Caco-2 (cell line): ENCODE measurements at regions not wholly inside any gene's neighbourhood (a gene's known extent, or its start where the extent isn't known, plus 50 kb on each side); places are given as distances from the start of the nearest gene placed in this dataset.

ENCODE experiments used
- BruUV-seq: library from RNA; stranded (reverse); fragments of 400-500 nt; replicated peaks from 2 replicates; lab custom pipeline; 2021; lab: Mats Ljungman, UMichigan
- CTCF ChIA-PET: fragments of 300-600 bp; sonication (Branson Sonifier 250); formaldehyde crosslinking; loops from one replicate; lab custom pipeline; 2022; ENCODE audit warnings: antibody characterized with exemption; lab: Charles Lee
- POLR2A ChIA-PET: fragments of 300-600 bp; sonication (Branson Sonifier 250); formaldehyde crosslinking; loops from one replicate; lab custom pipeline; 2022; ENCODE audit warnings: antibody characterized with exemption; lab: Charles Lee
- DNase-seq, 2 experiments: peaks; one replicate each; pipeline versions ENCODE4 v3.0.0 to v3.0.0-alpha.2; 2020 to 2022
- H3K27me3 ChIP-seq: replicated peaks from 2 replicates; pipeline ENCODE4 v1.6.0; 2011; ENCODE audit warnings: low read length; ENCODE audit not compliant: control insufficient read depth, insufficient read depth
- H3K36me3 ChIP-seq: 2 replicates; pipeline ENCODE4 v1.5.1; 2011; ENCODE audit warnings: low read length; ENCODE audit not compliant: control insufficient read depth, insufficient read depth
- H3K4me1 ChIP-seq: fragments of 250-450 bp; sonication (Bioruptor Pico); 2 replicates; pipeline ENCODE4 v1.5.1; 2020; ENCODE audit warnings: mild to moderate bottlenecking
- H3K4me3 ChIP-seq: 2 replicates; pipeline ENCODE4 v1.5.1; 2011; ENCODE audit warnings: low read depth, mild to moderate bottlenecking, control low read depth, low read length
- H3K9me3 ChIP-seq: fragments of 250-450 bp; sonication (Bioruptor Pico); 2 replicates; pipeline ENCODE4 v1.5.1; 2020; ENCODE audit warnings: mild to moderate bottlenecking, moderate library complexity
- H3K27ac Mint-ChIP-seq: one replicate; pipeline ENCODE4 v1.8.0; 2022; ENCODE audit warnings: mixed read lengths; ENCODE audit not compliant: unreplicated experiment
- H3K27me3 Mint-ChIP-seq: one replicate; pipeline ENCODE4 v1.8.0; 2022; ENCODE audit warnings: mixed read lengths; ENCODE audit not compliant: insufficient read depth, unreplicated experiment
- H3K36me3 Mint-ChIP-seq: one replicate; pipeline ENCODE4 v1.8.0; 2022; ENCODE audit warnings: mild to moderate bottlenecking, mixed read lengths; ENCODE audit not compliant: insufficient read depth, unreplicated experiment
- H3K4me1 Mint-ChIP-seq: one replicate; pipeline ENCODE4 v1.8.0; 2022; ENCODE audit warnings: low read depth, mixed read lengths; ENCODE audit not compliant: unreplicated experiment
- H3K4me3 Mint-ChIP-seq: one replicate; pipeline ENCODE4 v1.8.0; 2022; ENCODE audit warnings: mild to moderate bottlenecking, moderate library complexity, mixed read lengths; ENCODE audit not compliant: unreplicated experiment
- H3K9me3 Mint-ChIP-seq: one replicate; pipeline ENCODE4 v1.8.0; 2022; ENCODE audit warnings: mixed read lengths; ENCODE audit not compliant: unreplicated experiment
- CTCF ChIP-seq, 2 experiments: fragments of 200-600 bp in 1 of 2; IDR thresholded peaks; 1 replicate in 1 of 2; 2 replicates in 1 of 2; pipeline versions ENCODE4 v1.5.1 to v1.8.0; 2011 to 2022; ENCODE audit warnings: antibody characterized with exemption in 1 of 2, control low read depth in 1 of 2, inconsistent platforms in 1 of 2, low read depth in 1 of 2, low read length in 1 of 2, mild to moderate bottlenecking in 1 of 2, moderate library complexity in 1 of 2; ENCODE audit not compliant: insufficient read depth in 1 of 2, severe bottlenecking in 1 of 2, unreplicated experiment in 1 of 2
- intact Hi-C: fragments of 100-400 bp; cut with micrococcal nuclease; formaldehyde crosslinking; loops from one replicate; pipeline ENCODE4 v1.10.0; 2022; ENCODE audit not compliant: unreplicated experiment

- no peaks in the 10 kb centered on the region for H3K27me3 Mint-ChIP-seq
- no TSS peak for BruUV-seq
- H3K4me3 Mint-ChIP-seq = no peak overlapping the region
- H3K4me1 Mint-ChIP-seq = no peaks in the 10 kb centered on the region
- ChIA-PET CTCF (no interaction called here), POLR2A (no interaction called here)
- H3K27ac Mint-ChIP-seq = no peak overlapping the region
- H3K36me3 Mint-ChIP-seq = peaks cover 25% of the 10 kb centered on the region
- intact Hi-C loops = no loop called here
- H3K9me3 Mint-ChIP-seq = no peaks in the 10 kb centered on the region
- no peak overlapping the region for H3K4me3 ChIP-seq
- TF ChIP-seq CTCF (IDR thresholded peaks at IDR 0.05; ENCODE audit: insufficient read depth in 1 of 2, low read depth in 1 of 2, low read length in 1 of 2, severe bottlenecking in 1 of 2, unreplicated experiment in 1 of 2) = no peak
- H3K36me3 ChIP-seq = no peaks in the 10 kb centered on the region
- no peak for DNase-seq
- H3K9me3 ChIP-seq = no peaks in the 10 kb centered on the region
- peaks cover 4% of the 10 kb centered on the region; the same call in 1 of the 2 replicates for H3K4me1 ChIP-seq
- H3K27me3 ChIP-seq = no peaks in the 10 kb centered on the region
Measured at GRCh38 chrX:7240929-7241328, 93.0 kb upstream of the PUDP start.

- Mint-ChIP-seq H3K36me3 (peaks cover 25% of the 10 kb centered on the region), H3K4me1 (peaks cover 9% of the 10 kb centered on the region), H3K9me3 (no peaks in the 10 kb centered on the region), H3K27me3 (no peaks in the 10 kb centered on the region), H3K27ac (no peak overlapping the region), H3K4me3 (no peak overlapping the region)
- peaks cover 4% of the 10 kb centered on the region; the same call in 1 of the 2 replicates for H3K4me1 ChIP-seq
- no peak overlapping the region for H3K4me3 ChIP-seq
- TF ChIP-seq CTCF (IDR thresholded peaks at IDR 0.05; ENCODE audit: insufficient read depth in 1 of 2, low read depth in 1 of 2, low read length in 1 of 2, severe bottlenecking in 1 of 2, unreplicated experiment in 1 of 2) = no peak
- no peak for DNase-seq
- ChIA-PET POLR2A (no interaction called here), CTCF (no interaction called here)
- H3K9me3 ChIP-seq = no peaks in the 10 kb centered on the region
- no peaks in the 10 kb centered on the region for H3K27me3 ChIP-seq
- no TSS peak for BruUV-seq
- intact Hi-C loops = no loop called here
- H3K36me3 ChIP-seq = no peaks in the 10 kb centered on the region
Measured at GRCh38 chrX:7235071-7235470, 87.1 kb upstream of the PUDP start.

- Mint-ChIP-seq H3K36me3 (peaks cover 29% of the 10 kb centered on the region), H3K27me3 (no peaks in the 10 kb centered on the region)
Measured at GRCh38 chrX:7233580-7234406, 85.8 kb upstream of the PUDP start.

More at GRCh38 chrX:7233580-7234406, 85.8 kb upstream of the PUDP start:
- Histone ChIP-seq H3K36me3 (no peaks in the 10 kb centered on the region), H3K4me3 (no peak overlapping the region), H3K9me3 (no peaks in the 10 kb centered on the region), H3K4me1 (peaks cover 4% of the 10 kb centered on the region; the same call in 1 of the 2 replicates), H3K27me3 (no peaks in the 10 kb centered on the region)
- no TSS peak for BruUV-seq
- DNase-seq = no peak
- no peak overlapping the region for H3K27ac Mint-ChIP-seq
- intact Hi-C loops = no loop called here
- CTCF ChIA-PET = no interaction called here
- POLR2A ChIA-PET = no interaction called here
- H3K4me3 Mint-ChIP-seq = no peak overlapping the region
- no peaks in the 10 kb centered on the region for H3K9me3 Mint-ChIP-seq
- peaks cover 9% of the 10 kb centered on the region for H3K4me1 Mint-ChIP-seq
- no peak for TF ChIP-seq CTCF (IDR thresholded peaks at IDR 0.05; ENCODE audit: insufficient read depth in 1 of 2, low read depth in 1 of 2, low read length in 1 of 2, severe bottlenecking in 1 of 2, unreplicated experiment in 1 of 2)
